ENCODE measurements at regions not wholly inside any gene's neighbourhood (a gene's known extent, or its start where the extent isn't known, plus 50 kb on each side); places are given as distances from the start of the nearest gene placed in this dataset.

DNA sequence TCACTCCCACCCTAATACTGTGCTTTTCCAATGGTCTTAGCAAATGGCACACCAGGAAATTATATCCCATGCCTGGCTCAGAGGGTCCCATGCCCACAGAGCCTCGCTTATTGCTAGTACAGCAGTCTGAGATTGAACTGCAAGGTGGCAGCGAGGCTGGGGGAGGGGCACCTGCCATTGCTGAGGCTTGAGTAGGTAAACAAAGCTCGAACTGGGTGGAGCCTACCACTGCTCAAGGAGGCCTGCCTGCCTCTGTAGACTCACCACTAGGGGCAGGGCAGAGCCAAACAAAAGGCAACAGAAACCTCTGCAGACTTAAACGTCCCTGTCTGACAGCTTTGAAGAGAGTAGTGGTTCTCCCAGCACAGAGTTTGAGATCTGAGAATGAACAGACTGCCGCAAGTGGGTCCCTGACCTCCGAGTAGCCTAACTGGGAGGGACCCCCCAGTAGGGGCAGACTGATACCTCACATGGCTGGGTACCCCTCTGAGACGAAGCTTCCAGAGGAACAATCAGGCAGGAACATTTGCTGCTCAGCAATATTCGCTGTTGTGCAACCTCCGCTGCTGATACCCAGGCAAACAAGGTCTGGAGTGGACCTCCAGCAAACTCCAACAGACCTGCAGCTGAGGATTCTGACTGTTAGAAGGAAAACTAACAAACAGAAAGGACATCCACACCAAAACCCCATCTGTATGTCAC, 150.7 kb upstream of the FOXA2 start:
- peak; percentile 39 for DNase-seq (ENCODE audit: low read depth)

DNA sequence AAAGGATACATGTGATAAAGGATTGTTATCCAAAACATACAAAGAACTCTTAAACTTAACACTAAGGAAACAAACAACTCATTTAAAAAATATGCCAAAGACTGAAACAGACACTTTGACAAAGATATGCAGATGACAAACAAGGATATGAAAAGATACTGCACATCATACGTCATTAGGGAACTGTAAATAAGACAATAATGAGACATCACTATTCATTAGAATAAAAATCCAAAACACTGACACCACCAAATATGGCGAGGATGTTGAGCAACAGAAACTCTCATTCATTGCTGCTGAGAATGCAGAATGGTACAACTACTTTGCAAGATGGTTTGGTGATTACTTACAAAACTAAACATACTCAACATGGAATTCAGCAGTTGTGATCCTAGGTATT, 156.5 kb upstream of the FOXA2 start:
- no peak for DNase-seq (ENCODE audit: low read depth)

DNA sequence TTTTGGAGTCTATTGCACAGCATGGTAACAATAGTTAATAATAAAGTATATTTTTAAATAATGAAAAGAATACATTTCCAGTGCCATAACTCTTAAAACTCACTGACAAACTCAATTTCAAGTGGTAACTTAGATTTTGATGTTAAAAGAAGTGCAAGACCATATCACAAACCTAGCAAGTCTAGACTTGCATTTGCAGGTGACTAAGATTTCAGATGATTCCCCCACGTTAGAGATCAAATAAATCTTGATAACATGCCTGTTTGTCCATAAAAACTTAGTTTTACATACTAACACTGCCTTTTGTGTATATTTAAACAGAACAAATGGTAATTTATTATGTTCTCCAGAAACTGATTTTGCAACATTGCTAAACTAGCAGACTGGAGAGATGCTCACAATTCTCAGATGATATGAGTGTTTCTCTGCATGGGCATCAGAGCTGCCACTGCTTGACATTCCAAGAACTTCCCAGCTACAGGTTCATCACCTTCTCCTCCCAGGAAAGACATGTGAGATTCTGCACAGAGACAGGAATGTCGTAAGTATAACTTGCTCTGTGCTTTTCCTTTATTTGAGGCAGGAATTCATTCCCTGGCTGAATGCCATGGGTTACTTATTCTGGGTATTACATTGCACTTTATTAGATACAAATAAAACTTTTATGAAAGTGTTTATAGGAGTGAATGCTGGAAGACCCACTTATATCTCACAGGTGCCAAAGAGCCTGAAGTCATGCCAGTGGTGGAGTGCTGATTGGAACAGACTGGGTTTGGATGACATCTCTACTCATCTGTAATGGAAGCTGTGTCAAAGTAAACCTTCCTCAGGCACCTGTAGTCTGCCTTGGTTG, 160.2 kb upstream of the FOXA2 start:
- peak; percentile 82 for DNase-seq (ENCODE audit: low read depth)

DNA sequence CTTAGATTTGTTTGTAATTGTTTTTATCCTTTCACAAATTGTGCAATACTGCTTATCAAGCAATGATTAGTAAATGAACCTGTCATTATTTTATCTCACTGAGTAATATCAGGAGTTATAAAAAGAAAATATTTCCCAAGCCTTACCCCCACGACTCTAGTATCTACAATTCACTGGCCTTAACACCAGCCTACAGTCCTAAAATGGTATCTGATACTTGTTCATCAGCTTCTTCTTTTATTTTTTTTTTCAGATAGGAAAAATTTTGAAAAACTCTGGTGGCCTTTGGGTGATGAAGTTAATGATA, 160.8 kb upstream of the FOXA2 start:
- DNase-seq (ENCODE audit: low read depth), result peak; percentile 59

DNA sequence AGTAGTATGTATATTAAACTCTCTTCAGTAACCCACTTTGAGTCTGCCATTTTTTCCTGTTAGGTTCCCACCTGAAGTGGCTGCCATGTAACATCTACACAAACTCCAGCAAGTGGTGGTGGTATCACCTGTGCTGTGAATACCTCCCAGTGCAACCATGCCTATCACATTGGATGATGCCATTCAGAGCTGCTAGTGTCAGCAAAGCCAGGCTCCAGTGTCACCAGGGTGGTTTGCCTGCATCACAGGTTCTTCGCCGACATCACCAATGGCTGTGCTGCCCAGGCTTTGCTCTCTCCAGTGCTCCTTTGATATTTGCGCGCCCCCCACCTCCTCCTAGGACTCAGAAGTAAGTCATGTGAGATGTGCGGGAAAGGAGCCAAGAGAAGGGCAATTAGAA, 162.6 kb upstream of the FOXA2 start:
- no peak for DNase-seq (ENCODE audit: low read depth)

GRCh38 chr20:22752324-22752723, 168.0 kb upstream of the FOXA2 start:
- DNase-seq (ENCODE audit: low read depth), result no peak

GRCh38 chr20:22757424-22758183, 173.2 kb upstream of the FOXA2 start:
- no peak for DNase-seq (ENCODE audit: low read depth)

DNA sequence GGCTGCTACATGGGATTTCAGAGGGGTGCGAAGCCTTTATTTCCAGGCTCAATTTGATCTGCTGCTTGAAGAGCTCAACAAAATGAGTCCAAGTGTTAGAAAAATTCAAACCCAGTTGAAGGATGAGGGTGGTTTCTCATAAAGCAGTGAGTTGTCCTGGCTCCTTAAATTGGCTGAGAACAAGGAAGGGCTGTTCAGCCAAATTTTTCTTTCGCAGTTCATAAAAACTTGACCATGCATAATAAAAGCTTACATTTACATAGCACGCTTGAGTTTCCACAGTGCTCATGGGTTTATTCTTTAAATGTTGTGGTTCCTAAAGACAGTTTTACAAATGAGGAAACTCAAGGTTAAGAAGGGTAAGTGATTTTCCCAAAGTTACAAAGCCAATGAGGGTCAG, 174.4 kb upstream of the FOXA2 start:
- no peak for DNase-seq (ENCODE audit: low read depth)

DNA sequence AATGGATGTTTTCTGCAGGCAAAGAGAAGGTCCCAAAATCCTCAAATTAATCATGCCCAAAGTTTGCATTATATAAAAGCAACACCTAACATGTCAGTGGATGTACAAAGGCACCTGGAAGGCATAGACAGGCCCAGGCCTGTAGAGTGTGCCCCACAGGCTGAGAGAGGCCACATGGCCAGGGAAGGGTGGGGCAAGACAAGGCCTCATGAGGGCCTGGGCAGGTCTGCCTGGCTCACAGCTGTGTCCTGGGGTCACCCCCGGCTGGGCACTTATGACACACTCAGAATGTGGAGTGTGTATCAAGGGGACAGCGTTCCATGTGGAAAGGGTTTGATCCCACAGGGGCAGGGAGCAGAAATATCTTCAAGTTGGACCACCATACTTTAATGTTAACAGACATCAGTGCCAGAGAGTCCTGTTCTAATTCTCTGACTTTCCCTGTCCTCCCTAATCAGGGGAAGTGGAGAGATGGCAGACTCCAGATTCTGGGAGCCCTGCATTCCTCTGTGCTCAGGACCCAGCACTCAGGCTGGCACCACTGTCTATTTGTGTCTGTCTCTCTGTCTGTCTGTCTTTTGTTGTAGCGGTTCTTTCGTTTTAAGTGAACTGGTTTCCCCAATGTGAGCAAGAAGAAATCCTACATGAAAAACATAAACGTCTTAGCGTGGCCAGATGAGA, 178.3 kb upstream of the FOXA2 start:
- DNase-seq (ENCODE audit: low read depth), result no peak

GRCh38 chr20:22763257-22763906, 179.0 kb upstream of the FOXA2 start:
- peak; percentile 70 for DNase-seq (ENCODE audit: low read depth)

DNA sequence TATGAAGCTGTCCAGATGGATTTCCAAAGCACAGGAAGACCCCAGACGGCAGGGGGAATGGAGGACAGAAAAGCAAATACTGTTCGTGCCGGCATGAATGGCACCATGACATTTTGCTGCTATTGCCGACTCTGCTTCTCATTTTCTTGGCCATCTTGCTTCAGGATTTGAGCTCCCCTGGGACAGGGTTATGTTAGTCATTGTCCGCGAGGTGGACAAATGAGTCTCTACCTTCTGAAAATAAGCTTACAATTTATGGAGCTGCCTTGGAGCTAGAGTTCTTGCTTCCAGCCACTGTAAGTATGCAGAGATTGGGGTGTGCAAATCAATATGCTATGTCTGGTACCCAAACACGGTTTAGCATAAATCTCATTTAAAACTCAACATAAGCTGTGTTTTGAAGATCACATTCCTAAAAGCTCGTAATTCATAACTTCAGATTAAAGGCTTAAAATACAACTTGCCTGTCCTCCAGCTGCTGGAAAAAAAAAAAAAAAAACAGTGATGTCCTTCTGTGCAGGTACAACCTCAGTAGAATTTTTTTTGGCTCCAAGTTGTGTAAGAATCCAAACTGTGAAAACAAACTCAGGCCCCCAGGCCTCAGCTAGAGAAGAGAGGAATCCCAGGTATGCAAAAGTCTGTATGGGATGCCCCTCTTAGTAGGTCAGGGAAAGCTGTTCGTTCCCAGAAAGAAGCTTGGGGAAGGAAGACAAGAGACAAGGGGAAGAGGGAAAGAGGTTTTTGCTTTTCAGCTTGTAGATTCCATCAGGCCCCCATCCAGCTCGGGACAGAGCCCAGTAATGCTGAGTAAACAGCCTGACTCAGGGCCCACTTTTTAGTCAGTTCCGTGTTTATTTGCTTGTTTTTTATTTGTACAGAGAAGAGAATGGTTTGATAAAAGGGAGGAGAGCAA, 184.2 kb upstream of the FOXA2 start:
- DNase-seq (ENCODE audit: low read depth), result peak; percentile 67

DNA sequence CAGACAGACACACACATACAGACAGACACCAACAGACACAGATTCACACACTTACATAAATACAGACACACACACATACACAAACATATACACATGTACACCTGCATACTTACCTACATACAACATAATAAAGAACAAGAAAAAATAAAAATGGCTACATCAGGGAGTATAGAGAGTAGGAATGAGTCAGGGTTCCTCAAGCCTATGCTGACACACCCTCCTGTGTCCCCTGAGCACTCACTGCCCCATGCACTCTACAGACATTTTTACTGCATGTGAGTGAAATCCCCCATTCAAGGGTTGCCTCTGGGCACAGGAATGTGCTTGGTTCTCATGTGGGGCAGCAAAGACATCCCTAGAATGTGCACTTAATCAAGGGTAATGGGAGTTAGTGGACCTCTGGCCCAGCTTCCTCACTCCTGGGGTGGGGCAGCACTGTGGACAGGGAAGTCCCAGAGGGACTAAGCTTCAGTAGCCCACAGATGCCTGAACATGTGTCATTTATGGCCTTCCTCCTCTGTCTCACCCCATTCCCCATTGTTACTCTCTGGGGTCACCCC, 185.9 kb upstream of the FOXA2 start:
- DNase-seq (ENCODE audit: low read depth), result no peak

- DNase-seq (ENCODE audit: low read depth), result no peak
Observed at GRCh38 chr20:22771706-22772105, 187.3 kb upstream of the FOXA2 start.

DNA sequence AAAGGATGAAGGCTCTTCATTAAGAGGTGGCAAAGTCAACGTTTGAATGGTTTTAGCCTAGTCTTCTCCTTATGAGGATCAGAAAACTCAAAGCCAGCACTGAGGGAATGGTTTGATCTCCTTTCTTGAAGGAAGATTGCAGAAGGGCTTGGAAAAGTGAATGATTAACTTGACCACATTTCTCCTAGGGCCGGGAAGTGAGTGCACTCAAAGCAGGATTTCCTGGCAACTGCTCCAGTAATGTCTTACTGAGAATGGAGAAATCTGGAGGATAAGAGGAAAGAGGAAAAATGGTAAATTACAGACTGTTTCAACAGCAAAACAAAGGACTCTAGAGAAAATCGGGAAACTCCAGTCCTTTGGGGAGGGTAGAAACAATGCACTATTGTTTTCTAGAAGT, 189.0 kb upstream of the FOXA2 start:
- no peak for DNase-seq (ENCODE audit: low read depth)

DNA sequence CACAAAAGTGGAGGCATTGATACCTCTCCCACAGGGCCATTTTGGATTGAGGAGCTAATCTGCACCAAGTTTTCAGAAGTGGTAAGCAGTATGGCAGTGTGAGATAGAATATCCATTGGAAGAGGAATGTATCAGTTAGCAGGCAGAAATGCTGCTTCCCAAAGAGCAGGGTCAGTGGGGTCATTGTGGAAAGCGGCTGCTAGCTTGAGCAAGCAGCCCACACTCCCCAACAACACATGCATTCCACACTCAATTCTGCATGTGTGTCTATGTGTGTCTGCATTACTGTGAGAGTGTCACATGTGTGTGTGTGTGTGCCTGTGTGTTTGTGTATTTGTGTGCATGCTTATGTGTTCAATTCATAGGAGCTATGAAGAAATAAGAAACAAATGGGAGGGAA, 190.9 kb upstream of the FOXA2 start:
- DNase-seq (ENCODE audit: low read depth), result no peak

DNA sequence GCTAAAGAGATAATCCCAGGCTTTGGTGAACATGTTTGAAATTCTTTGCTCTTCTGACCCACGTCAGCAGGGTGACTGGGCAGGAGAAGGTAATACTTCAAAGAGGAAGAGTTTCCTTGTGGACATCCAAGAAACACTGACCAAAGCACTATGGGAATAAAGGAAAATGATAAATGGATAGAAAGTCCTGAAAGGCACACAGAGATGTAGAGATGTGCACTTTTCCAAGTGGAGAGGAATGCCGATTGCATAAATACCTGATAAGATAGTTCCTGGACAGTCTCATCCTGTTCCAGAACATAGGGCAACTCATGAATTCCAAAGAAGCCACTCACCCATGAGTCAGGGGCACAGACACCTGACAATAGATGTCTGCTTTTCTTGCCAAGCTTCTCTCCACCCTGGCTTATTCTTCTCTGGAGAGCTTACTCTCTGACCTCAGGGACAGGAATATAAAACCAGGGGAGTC, 191.3 kb upstream of the FOXA2 start:
- DNase-seq (ENCODE audit: low read depth), result peak; percentile 100

DNA sequence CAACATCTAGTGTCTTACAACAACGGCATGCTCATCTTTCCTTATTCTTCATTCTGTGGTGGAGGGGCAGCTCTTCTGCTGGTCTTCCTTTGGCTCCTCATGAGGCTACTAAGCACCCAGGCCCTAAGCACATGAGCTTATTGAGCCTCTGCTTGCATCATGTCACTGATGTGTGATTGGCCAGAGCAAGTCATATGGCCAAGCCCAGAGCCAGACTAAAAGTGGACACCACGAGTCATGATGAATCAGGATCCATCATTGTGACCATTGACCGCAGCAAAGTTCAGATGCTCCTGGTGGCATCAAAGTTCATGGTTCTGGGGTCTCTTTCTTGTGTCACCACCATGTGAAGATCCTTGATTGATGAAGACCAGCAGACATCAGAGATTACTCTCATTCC, 192.0 kb upstream of the FOXA2 start:
- DNase-seq (ENCODE audit: low read depth), result peak; percentile 43

DNA sequence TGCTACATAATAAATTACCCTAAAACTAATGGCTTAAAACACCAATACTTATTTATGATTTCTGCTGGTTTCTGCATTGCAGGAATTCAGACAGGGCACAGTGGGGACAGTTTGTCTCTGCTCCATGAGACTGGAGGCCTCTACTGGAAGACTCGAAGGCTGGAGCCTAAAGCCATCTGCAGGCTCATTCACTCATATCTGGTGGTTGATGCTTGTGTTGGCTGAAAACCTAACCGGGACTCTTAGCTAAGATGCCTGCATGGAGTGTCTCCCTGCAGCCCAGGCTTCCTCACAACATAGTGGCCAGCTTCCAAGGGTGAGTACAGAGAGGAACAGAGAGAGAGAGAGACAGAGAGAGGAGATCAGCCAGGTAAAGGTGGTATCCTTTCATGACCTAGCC, 195.5 kb upstream of the FOXA2 start:
- no peak for DNase-seq (ENCODE audit: low read depth)

- DNase-seq (ENCODE audit: low read depth), result no peak
Observed at GRCh38 chr20:22781869-22782268, 197.5 kb upstream of the FOXA2 start.

DNA sequence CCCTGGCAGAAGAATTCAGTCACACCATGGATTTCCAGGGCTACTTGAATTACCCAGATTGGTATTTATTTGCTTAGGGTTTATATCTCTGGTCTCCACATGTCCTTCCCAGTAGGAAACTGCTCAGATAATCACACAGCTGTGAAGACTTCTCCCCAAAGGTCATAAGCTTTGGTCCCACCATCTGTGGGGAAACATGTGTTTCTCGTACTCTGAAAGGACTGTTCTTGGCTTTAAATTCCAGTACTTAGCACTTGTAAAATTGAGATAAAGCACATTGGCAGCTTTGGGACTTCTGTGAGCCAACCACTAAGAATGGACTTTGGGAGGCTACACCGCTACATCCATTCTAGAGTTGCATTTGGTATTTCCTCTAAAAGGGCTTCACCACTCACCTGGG, 205.3 kb upstream of the FOXA2 start:
- no peak for DNase-seq (ENCODE audit: low read depth)

Data from amniotic epithelial cell (primary cell).